ENCODE measurements at regions not wholly inside any gene's neighbourhood (a gene's known extent, or its start where the extent isn't known, plus 50 kb on each side); places are given as distances from the start of the nearest gene placed in this dataset.

- no peak overlapping the region for H3K4me3 Mint-ChIP-seq (ENCODE audit: unreplicated experiment)
- no peaks in the 10 kb centered on the region for H3K27me3 Mint-ChIP-seq (ENCODE audit: insufficient read depth, unreplicated experiment)
- intact Hi-C loops (cut with micrococcal nuclease) = no loop called here
- ChIA-PET CTCF (no interaction called here), POLR2A (no interaction called here)
- no peak for TF ChIP-seq CTCF (IDR thresholded peaks at IDR 0.05; ENCODE audit: unreplicated experiment)
- no peaks in the 10 kb centered on the region for H3K36me3 Mint-ChIP-seq (ENCODE audit: insufficient read depth, unreplicated experiment)
- no TSS peak for BruUV-seq (replicated peaks)
- DNase-seq (ENCODE audit: unreplicated experiment) = no peak
- no peak overlapping the region for H3K27ac Mint-ChIP-seq (ENCODE audit: low read depth, unreplicated experiment)
- H3K9me3 Mint-ChIP-seq (ENCODE audit: unreplicated experiment) = no peaks in the 10 kb centered on the region
- no peaks in the 10 kb centered on the region for H3K4me1 Mint-ChIP-seq (ENCODE audit: insufficient read depth, unreplicated experiment)
Observed at GRCh38 chr4:63361628-63362027, 1047.6 kb downstream of the TECRL start.

- no peaks in the 10 kb centered on the region for H3K27me3 Mint-ChIP-seq (ENCODE audit: insufficient read depth, unreplicated experiment)
- intact Hi-C loops (cut with micrococcal nuclease) = no loop called here
Observed at GRCh38 chr4:63361066-63361465, 1048.2 kb downstream of the TECRL start.

GRCh38 chr4:63349674-63350025 lies 1059.6 kb downstream of the TECRL start:
- peaks cover 11% of the 10 kb centered on the region for H3K9me3 Mint-ChIP-seq (ENCODE audit: unreplicated experiment)
- H3K4me1 Mint-ChIP-seq (ENCODE audit: insufficient read depth, unreplicated experiment) = no peaks in the 10 kb centered on the region

More at GRCh38 chr4:63361066-63361465, 1048.2 kb downstream of the TECRL start:
- Mint-ChIP-seq H3K4me1 (ENCODE audit: insufficient read depth, unreplicated experiment) (no peaks in the 10 kb centered on the region), H3K27ac (ENCODE audit: low read depth, unreplicated experiment) (no peak overlapping the region), H3K36me3 (ENCODE audit: insufficient read depth, unreplicated experiment) (no peaks in the 10 kb centered on the region), H3K9me3 (ENCODE audit: unreplicated experiment) (no peaks in the 10 kb centered on the region), H3K4me3 (ENCODE audit: unreplicated experiment) (no peak overlapping the region)
- no TSS peak for BruUV-seq (replicated peaks)
- ChIA-PET CTCF (no interaction called here), POLR2A (no interaction called here)
- TF ChIP-seq CTCF (IDR thresholded peaks at IDR 0.05; ENCODE audit: unreplicated experiment) = no peak
- DNase-seq (ENCODE audit: unreplicated experiment) = no peak

GRCh38 chr4:63348735-63349673 lies 1060.2 kb downstream of the TECRL start:
- Mint-ChIP-seq H3K27me3 (ENCODE audit: insufficient read depth, unreplicated experiment) (no peaks in the 10 kb centered on the region), H3K4me3 (ENCODE audit: unreplicated experiment) (no peak overlapping the region), H3K4me1 (ENCODE audit: insufficient read depth, unreplicated experiment) (no peaks in the 10 kb centered on the region), H3K9me3 (ENCODE audit: unreplicated experiment) (peaks cover 11% of the 10 kb centered on the region), H3K36me3 (ENCODE audit: insufficient read depth, unreplicated experiment) (no peaks in the 10 kb centered on the region), H3K27ac (ENCODE audit: low read depth, unreplicated experiment) (no peak overlapping the region)
- BruUV-seq (replicated peaks) = no TSS peak
- intact Hi-C loops (cut with micrococcal nuclease) = no loop called here
- POLR2A ChIA-PET = no interaction called here
- CTCF ChIA-PET = no interaction called here
- no peak for DNase-seq (ENCODE audit: unreplicated experiment)
- no peak for TF ChIP-seq CTCF (IDR thresholded peaks at IDR 0.05; ENCODE audit: unreplicated experiment)

More at GRCh38 chr4:63349674-63350025, 1059.6 kb downstream of the TECRL start:
- ChIA-PET CTCF (no interaction called here), POLR2A (no interaction called here)
- Mint-ChIP-seq H3K4me3 (ENCODE audit: unreplicated experiment) (no peak overlapping the region), H3K36me3 (ENCODE audit: insufficient read depth, unreplicated experiment) (no peaks in the 10 kb centered on the region), H3K27ac (ENCODE audit: low read depth, unreplicated experiment) (no peak overlapping the region), H3K27me3 (ENCODE audit: insufficient read depth, unreplicated experiment) (no peaks in the 10 kb centered on the region)
- intact Hi-C loops (cut with micrococcal nuclease) = no loop called here
- no peak for DNase-seq (ENCODE audit: unreplicated experiment)
- no peak for TF ChIP-seq CTCF (IDR thresholded peaks at IDR 0.05; ENCODE audit: unreplicated experiment)
- no TSS peak for BruUV-seq (replicated peaks)

Data from MCF 10A (cell line).